Neuronal stem cell (in vitro differentiated cells): ENCODE measurements at regions not wholly inside any gene's neighbourhood (a gene's known extent, or its start where the extent isn't known, plus 50 kb on each side); places are given as distances from the start of the nearest gene placed in this dataset.
A peak's percentile ranks its signal among the peaks of the same experiment; 100 is the strongest.

Experiments
- DNase-seq: peaks from one replicate; pipeline ENCODE4 v3.0.0-alpha.2; 2013; ENCODE audit warnings: low spot score
- H2AFZ ChIP-seq: one replicate; pipeline ENCODE4 v1.6.1; 2013; ENCODE audit warnings: mild to moderate bottlenecking, low read length, inconsistent platforms
- H2AK5ac ChIP-seq: 2 replicates; pipeline ENCODE4 v1.6.1; 2013; ENCODE audit warnings: low read depth, mild to moderate bottlenecking, inconsistent platforms, low read length, moderate library complexity, mixed read lengths
- H2BK120ac ChIP-seq: 2 replicates; pipeline ENCODE4 v1.6.1; 2013; ENCODE audit warnings: low read depth, mild to moderate bottlenecking, inconsistent platforms, low read length, moderate library complexity, mixed read lengths
- H2BK12ac ChIP-seq: one replicate; pipeline ENCODE4 v1.6.1; 2013; ENCODE audit warnings: low read length, inconsistent platforms
- H2BK15ac ChIP-seq: 2 replicates; pipeline ENCODE4 v1.6.1; 2013; ENCODE audit warnings: mild to moderate bottlenecking, low read length, inconsistent platforms, mixed read lengths
- H2BK5ac ChIP-seq: one replicate; pipeline ENCODE4 v1.6.1; 2013; ENCODE audit warnings: inconsistent platforms, mild to moderate bottlenecking, low read length, moderate library complexity
- H3K14ac ChIP-seq: one replicate; pipeline ENCODE4 v1.6.1; 2013; ENCODE audit warnings: low read length, inconsistent platforms
- H3K18ac ChIP-seq: 2 replicates; pipeline ENCODE4 v1.6.1; 2013; ENCODE audit warnings: low read length, inconsistent platforms
- H3K23ac ChIP-seq: 2 replicates; pipeline ENCODE4 v1.6.1; 2013; ENCODE audit warnings: low read depth, mild to moderate bottlenecking, mixed read lengths, low read length, inconsistent platforms; ENCODE audit not compliant: poor library complexity
- H3K27ac ChIP-seq: replicated peaks from 3 replicates; pipeline ENCODE4 v1.5.1; 2013; ENCODE audit warnings: low read length, inconsistent platforms
- H3K27me3 ChIP-seq, 3 experiments: 2 replicates each; pipeline ENCODE4 v1.6.1; 2013; ENCODE audit warnings: low read length in 3 of 3, mild to moderate bottlenecking in 2 of 3, inconsistent platforms in 1 of 3, low read depth in 1 of 3, mixed read lengths in 1 of 3, moderate library complexity in 1 of 3; ENCODE audit not compliant: control insufficient read depth in 3 of 3, insufficient read depth in 3 of 3
- H3K36me3 ChIP-seq, 2 donors: replicated peaks in 1 of 2; 2 replicates each; pipeline ENCODE4 v1.6.1; 2013; ENCODE audit warnings: low read length in 2 of 2; ENCODE audit not compliant: control insufficient read depth in 2 of 2, insufficient read depth in 2 of 2
- H3K4ac ChIP-seq: 2 replicates; pipeline ENCODE4 v1.6.1; 2013; ENCODE audit warnings: inconsistent platforms, mild to moderate bottlenecking, low read length, moderate library complexity
- H3K4me1 ChIP-seq, 2 donors: 1 replicate in 1 of 2; 2 replicates in 1 of 2; pipeline ENCODE4 v1.6.1; 2013; ENCODE audit warnings: low read length in 2 of 2, low read depth in 1 of 2; ENCODE audit not compliant: control insufficient read depth in 2 of 2, insufficient read depth in 1 of 2
- H3K4me2 ChIP-seq: one replicate; pipeline ENCODE4 v1.6.1; 2013; ENCODE audit warnings: mild to moderate bottlenecking, low read length, inconsistent platforms; ENCODE audit not compliant: insufficient read depth, poor library complexity, severe bottlenecking
- H3K4me3 ChIP-seq, 2 donors: 2 replicates each; pipeline ENCODE4 v1.5.1; 2013; ENCODE audit warnings: low read length in 2 of 2, mild to moderate bottlenecking in 2 of 2, inconsistent platforms in 1 of 2, moderate library complexity in 1 of 2
- H3K79me1 ChIP-seq: one replicate; pipeline ENCODE4 v1.6.1; 2013; ENCODE audit warnings: low read depth, mild to moderate bottlenecking, inconsistent platforms, low read length, moderate library complexity
- H3K9ac ChIP-seq: one replicate; pipeline ENCODE4 v1.6.1; 2013; ENCODE audit warnings: mild to moderate bottlenecking, low read depth, low read length, inconsistent platforms; ENCODE audit not compliant: poor library complexity
- H3K9me3 ChIP-seq, 2 donors: replicated peaks in 1 of 2; 2 replicates each; pipeline versions ENCODE3 to v1.6.1; 2013; ENCODE audit warnings: low read length in 2 of 2, mild to moderate bottlenecking in 2 of 2, inconsistent platforms in 1 of 2, low read depth in 1 of 2, mixed read lengths in 1 of 2, moderate library complexity in 1 of 2; ENCODE audit not compliant: control insufficient read depth in 2 of 2, insufficient read depth in 1 of 2
- H4K8ac ChIP-seq: one replicate; pipeline ENCODE4 v1.6.1; 2013; ENCODE audit warnings: low read depth, mild to moderate bottlenecking, inconsistent platforms, low read length, moderate library complexity
- H4K91ac ChIP-seq: one replicate; pipeline ENCODE4 v1.6.1; 2013; ENCODE audit warnings: low read length, low read depth, mild to moderate bottlenecking, inconsistent platforms; ENCODE audit not compliant: poor library complexity
- WGBS, 2 donors: extraction: QIAGEN DNeasy Blood & Tissue Kit; methylation state at CpG; one replicate each; pipeline ENCODE4 v1.1.7; 2013; ENCODE audit warnings: missing lambda C conversion rate in 2 of 2, mixed read lengths in 1 of 2; ENCODE audit not compliant: insufficient read length in 2 of 2, insufficient replicate concordance in 1 of 2; ENCODE audit errors: extremely low coverage in 2 of 2; 5-methylcytosine and 5-hydroxymethylcytosine counted together

GRCh38 chr13:50382951-50383350 lies 367.7 kb downstream of the KCNRG start:
- no CpG with 5 or more reads among the region's 4 CpGs for WGBS, 2 donors
- Histone ChIP-seq H3K9me3 (peaks cover 5 to 14% of the 10 kb centered on the region in 2 donors), H2BK12ac (no peak overlapping the region), H3K4me3 (no peak overlapping the region), H2BK5ac (no peak overlapping the region), H4K8ac (no peak overlapping the region), H2AK5ac (no peak overlapping the region), H3K27ac (no peak overlapping the region), H3K4me2 (no peak overlapping the region), H3K4me1 (peaks cover 8 to 9% of the 10 kb centered on the region in 2 donors), H4K91ac (no peak overlapping the region), H3K36me3 (no peaks in the 10 kb centered on the region), H3K79me1 (no peaks in the 10 kb centered on the region), H3K23ac (no peak overlapping the region), H3K18ac (no peak overlapping the region), H3K14ac (no peak overlapping the region), H3K9ac (no peak overlapping the region), H3K27me3 (no peaks in the 10 kb centered on the region), H2BK15ac (no peak overlapping the region), H2AFZ (no peak overlapping the region), H2BK120ac (no peak overlapping the region), H3K4ac (no peak overlapping the region)
- no peak for DNase-seq

- H3K27me3 ChIP-seq: no peaks in the 10 kb centered on the region
- peaks cover 1 to 3% of the 10 kb centered on the region in 2 donors for H3K4me1 ChIP-seq
- H3K23ac ChIP-seq: no peak overlapping the region
- no peak overlapping the region for H2AFZ ChIP-seq
- H3K4me3 ChIP-seq: no peak overlapping the region
- H3K9ac ChIP-seq: no peak overlapping the region
- H3K27ac ChIP-seq: no peak overlapping the region
- H2BK5ac ChIP-seq: no peak overlapping the region
- H2AK5ac ChIP-seq: no peak overlapping the region
- no peak overlapping the region for H2BK12ac ChIP-seq
- H3K18ac ChIP-seq: no peak overlapping the region
- no peak overlapping the region for H4K91ac ChIP-seq
- no CpG with 5 or more reads among the region's 1 CpG for WGBS, 2 donors
- H3K79me1 ChIP-seq: no peaks in the 10 kb centered on the region
- no peak overlapping the region for H3K4me2 ChIP-seq
- H2BK15ac ChIP-seq: peak overlapping the region; percentile 66
- H3K4ac ChIP-seq: no peak overlapping the region
- H4K8ac ChIP-seq: no peak overlapping the region
- H3K9me3 ChIP-seq: peaks cover 5 to 10% of the 10 kb centered on the region in 2 donors
- no peak overlapping the region for H3K14ac ChIP-seq
- no peak overlapping the region for H2BK120ac ChIP-seq
- no peak for DNase-seq
- H3K36me3 ChIP-seq: no peaks in the 10 kb centered on the region
Measured at GRCh38 chr13:50384724-50385123, 369.5 kb downstream of the KCNRG start.

- Histone ChIP-seq H3K23ac (no peak overlapping the region), H3K18ac (no peak overlapping the region), H3K9ac (no peak overlapping the region), H3K4me2 (no peak overlapping the region), H3K4ac (no peak overlapping the region), H4K91ac (no peak overlapping the region), H2BK12ac (no peak overlapping the region), H3K4me1 (peaks cover 1 to 4% of the 10 kb centered on the region in 2 donors), H2BK15ac (no peak overlapping the region), H2BK120ac (no peak overlapping the region), H4K8ac (no peak overlapping the region), H3K36me3 (no peaks in the 10 kb centered on the region), H2BK5ac (no peak overlapping the region), H2AFZ (peak overlapping the region; percentile 89), H3K27ac (peak overlapping the region; percentile 12), H3K27me3 (no peaks in the 10 kb centered on the region), H3K14ac (no peak overlapping the region), H2AK5ac (no peak overlapping the region), H3K4me3 (peak overlapping the region in 1 of 2 donors; percentile 54), H3K9me3 (peaks cover 0 to 2% of the 10 kb centered on the region in 2 donors), H3K79me1 (no peaks in the 10 kb centered on the region)
- peak; percentile 24 for DNase-seq
- WGBS, 2 donors: no CpG with 5 or more reads among the region's 10 CpGs
Measured at GRCh38 chr13:50386541-50387050, 371.4 kb downstream of the KCNRG start.

- no peak overlapping the region for H2BK120ac ChIP-seq
- no peak overlapping the region for H3K27ac ChIP-seq
- WGBS, 2 donors: no CpG with 5 or more reads among the region's 6 CpGs
- H2AK5ac ChIP-seq: no peak overlapping the region
- peak overlapping the region; percentile 89 for H2AFZ ChIP-seq
- H2BK5ac ChIP-seq: no peak overlapping the region
- no peaks in the 10 kb centered on the region for H3K27me3 ChIP-seq
- H3K36me3 ChIP-seq: no peaks in the 10 kb centered on the region
- H3K14ac ChIP-seq: no peak overlapping the region
- peaks cover 1 to 5% of the 10 kb centered on the region in 2 donors for H3K4me1 ChIP-seq
- no peak overlapping the region for H3K9ac ChIP-seq
- H3K23ac ChIP-seq: no peak overlapping the region
- peak; percentile 30 for DNase-seq
- no peak overlapping the region for H2BK15ac ChIP-seq
- no peak overlapping the region for H4K91ac ChIP-seq
- no peak overlapping the region for H2BK12ac ChIP-seq
- H4K8ac ChIP-seq: no peak overlapping the region
- H3K4ac ChIP-seq: no peak overlapping the region
- H3K18ac ChIP-seq: peak overlapping the region; percentile 61
- no peaks in the 10 kb centered on the region for H3K79me1 ChIP-seq
- peaks cover 0 to 2% of the 10 kb centered on the region in 2 donors for H3K9me3 ChIP-seq
- peak overlapping the region in 1 of 2 donors; percentile 54 for H3K4me3 ChIP-seq
- H3K4me2 ChIP-seq: no peak overlapping the region
Measured at GRCh38 chr13:50387051-50387581, 371.9 kb downstream of the KCNRG start.
